ENCODE measurements at regions not wholly inside any gene's neighbourhood (a gene's known extent, or its start where the extent isn't known, plus 50 kb on each side); places are given as distances from the start of the nearest gene placed in this dataset.

DNA sequence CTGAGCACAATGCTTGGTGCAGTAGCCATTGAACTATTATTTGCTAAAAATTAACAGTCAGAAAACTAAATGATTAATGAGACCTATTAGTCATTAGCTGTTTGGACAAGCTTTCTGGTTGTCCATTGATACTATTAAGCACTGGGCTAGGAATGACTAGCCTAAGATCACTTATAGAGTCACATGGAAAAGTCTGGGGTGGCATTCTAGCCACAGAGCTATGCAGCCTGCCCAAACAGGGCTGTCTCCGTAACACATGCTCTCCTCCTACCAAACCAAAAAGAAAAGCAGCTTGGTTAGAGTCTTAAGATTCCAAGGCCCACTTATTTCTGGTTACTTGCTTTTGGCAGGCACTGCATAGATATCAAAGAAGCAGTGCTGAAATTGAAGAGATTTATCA lies 193.5 kb upstream of the NBEA start:
- Histone ChIP-seq H3K4me1 (replicated peaks in 1 of 2) (peaks cover 0 to 6% of the 10 kb centered on the region in 2 donors), H3K36me3 (replicated peaks in 1 of 2) (no peaks in the 10 kb centered on the region), H3K27me3 (no peaks in the 10 kb centered on the region), H3K4me3 (no peak overlapping the region), H3K27ac (peak overlapping the region in 2 of 5 donors; percentile 32 to 40), H3K9me3 (replicated peaks in 1 of 3) (no peaks in the 10 kb centered on the region)
- TF ChIP-seq POLR2A (IDR thresholded peaks at IDR 0.05) (no peak), CTCF (IDR thresholded peaks at IDR 0.05) (no peak)
- intact Hi-C loops (cut with DNase I): no loop called here
- no peak for DNase-seq
- WGBS, 4 donors: 87 to 100% (median 88%) methylated on average over 1 of the region's 1 CpG

DNA sequence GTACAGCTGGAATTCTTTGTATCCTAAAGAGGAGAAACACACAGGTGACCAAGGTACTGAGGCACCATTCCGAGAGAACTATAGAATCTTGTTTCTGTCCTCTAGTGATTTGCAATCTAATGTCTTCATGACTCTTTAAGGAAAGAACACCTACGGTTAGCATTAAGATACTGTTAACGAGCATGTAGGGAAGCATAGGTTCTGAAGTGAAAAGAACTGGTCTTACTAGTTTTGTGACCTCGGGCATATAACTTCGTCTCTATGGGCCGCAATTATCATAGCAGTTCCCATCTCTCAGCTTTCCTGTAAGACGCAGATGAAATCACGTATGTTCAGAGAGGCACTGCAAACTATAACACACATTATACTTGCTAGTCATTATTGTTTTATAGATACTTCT lies 193.0 kb upstream of the NBEA start:
- Histone ChIP-seq H3K27ac (peak overlapping the region in 1 of 5 donors; percentile 32), H3K4me1 (replicated peaks in 1 of 2) (peaks cover 0 to 6% of the 10 kb centered on the region in 2 donors), H3K4me3 (no peak overlapping the region), H3K9me3 (replicated peaks in 1 of 3) (no peaks in the 10 kb centered on the region), H3K36me3 (replicated peaks in 1 of 2) (no peaks in the 10 kb centered on the region), H3K27me3 (no peaks in the 10 kb centered on the region)
- TF ChIP-seq POLR2A (IDR thresholded peaks at IDR 0.05): no peak
- TF ChIP-seq CTCF (IDR thresholded peaks at IDR 0.05): no peak
- intact Hi-C loops (cut with DNase I): no loop called here
- WGBS, 4 donors: 88 to 95% (median 92%) methylated on average over 8 of the region's 8 CpGs
- no peak for DNase-seq

- no peak overlapping the region for H3K27ac ChIP-seq
- H3K36me3 ChIP-seq (replicated peaks in 1 of 2): no peaks in the 10 kb centered on the region
- peak in 3 of 7 donors; percentile 21 to 79 (median 24) for DNase-seq
- H3K9me3 ChIP-seq (replicated peaks in 1 of 3): no peaks in the 10 kb centered on the region
- intact Hi-C loops (cut with DNase I): no loop called here
- peaks cover 0 to 6% of the 10 kb centered on the region in 2 donors for H3K4me1 ChIP-seq (replicated peaks in 1 of 2)
- no peak for TF ChIP-seq POLR2A (IDR thresholded peaks at IDR 0.05)
- no peak for TF ChIP-seq CTCF (IDR thresholded peaks at IDR 0.05)
- H3K4me3 ChIP-seq: peak overlapping the region in 1 of 4 donors; percentile 55
- 12 to 19% (median 14%) methylated on average over 21 of the region's 21 CpGs for WGBS, 4 donors
- no peaks in the 10 kb centered on the region for H3K27me3 ChIP-seq
Observed at GRCh38 chr13:34750078-34750931, 191.8 kb upstream of the NBEA start.

GRCh38 chr13:34751044-34751443 lies 191.0 kb upstream of the NBEA start:
- TF ChIP-seq POLR2A (IDR thresholded peaks at IDR 0.05): no peak
- TF ChIP-seq CTCF (IDR thresholded peaks at IDR 0.05): no peak
- no peak overlapping the region for H3K4me3 ChIP-seq
- H3K4me1 ChIP-seq (replicated peaks in 1 of 2): peaks cover 0 to 6% of the 10 kb centered on the region in 2 donors
- H3K27ac ChIP-seq: no peak overlapping the region
- WGBS, 4 donors: 61 to 68% (median 61%) methylated on average over 3 of the region's 3 CpGs
- no peaks in the 10 kb centered on the region for H3K27me3 ChIP-seq
- no peaks in the 10 kb centered on the region for H3K36me3 ChIP-seq (replicated peaks in 1 of 2)
- no peaks in the 10 kb centered on the region for H3K9me3 ChIP-seq (replicated peaks in 1 of 3)
- DNase-seq: no peak
- intact Hi-C loops (cut with DNase I): no loop called here
